GM12891 (cell line): ENCODE measurements at regions not wholly inside any gene's neighbourhood (a gene's known extent, or its start where the extent isn't known, plus 50 kb on each side); places are given as distances from the start of the nearest gene placed in this dataset.
A peak's percentile ranks its signal among the peaks of the same experiment; 100 is the strongest.

Source experiments
- DNase-seq: peaks from one replicate; pipeline ENCODE4 v3.0.0; 2011; ENCODE audit warnings: low spot score; ENCODE audit not compliant: insufficient read length
- FAIRE-seq: peaks from 2 replicates; lab custom pipeline; 2011; peaks lifted over from hg19 to GRCh38; lab: Jason Lieb, UNC
- PAX5 ChIP-seq: IDR thresholded peaks from 2 replicates; pipeline ENCODE4 v1.6.1; 2011; ENCODE audit warnings: low read length, moderate library complexity, mild to moderate bottlenecking; ENCODE audit not compliant: insufficient read depth, severe bottlenecking
- POLR2A ChIP-seq: IDR thresholded peaks from 2 replicates; pipeline ENCODE4 v1.6.1; 2011; ENCODE audit warnings: low read depth, low read length, control low read depth
- POLR2AphosphoS5 ChIP-seq: IDR thresholded peaks from 2 replicates; pipeline ENCODE4 v1.6.1; 2011; ENCODE audit warnings: low read depth, low read length, control low read depth
- POU2F2 ChIP-seq: IDR thresholded peaks from 2 replicates; pipeline ENCODE4 v1.6.1; 2011; ENCODE audit warnings: low read depth, mild to moderate bottlenecking, control low read depth, low read length, moderate library complexity
- SPI1 ChIP-seq: IDR thresholded peaks from 2 replicates; pipeline ENCODE4 v1.6.1; 2011; ENCODE audit warnings: low read depth, low read length, control low read depth
- TAF1 ChIP-seq: IDR thresholded peaks from 2 replicates; pipeline ENCODE4 v1.6.1; 2011; ENCODE audit warnings: low read depth, low read length, control low read depth

- FAIRE-seq (no peak), DNase-seq (no peak)
- no peak for TF ChIP-seq POLR2A
- TF ChIP-seq SPI1: no peak
- no peak for TF ChIP-seq TAF1
- TF ChIP-seq POLR2AphosphoS5: no peak
- TF ChIP-seq POU2F2: no peak
- no peak for TF ChIP-seq PAX5
Measured at GRCh38 chr16:50482271-50482670, 65.9 kb upstream of the NKD1 start.

GRCh38 chr16:50480206-50480605 is 68.0 kb upstream of the NKD1 start:
- no peak for DNase-seq
- no peak for FAIRE-seq
- no peak for TF ChIP-seq SPI1
- TF ChIP-seq POLR2A: no peak
- TF ChIP-seq POU2F2: no peak
- TF ChIP-seq TAF1: no peak
- no peak for TF ChIP-seq PAX5
- no peak for TF ChIP-seq POLR2AphosphoS5

- DNase-seq: no peak
- TF ChIP-seq TAF1: no peak
- TF ChIP-seq POLR2AphosphoS5: no peak
- TF ChIP-seq POU2F2: no peak
- no peak for TF ChIP-seq POLR2A
- no peak for TF ChIP-seq PAX5
- no peak for TF ChIP-seq SPI1
- no peak for FAIRE-seq
Measured at GRCh38 chr16:50479771-50480170, 68.4 kb upstream of the NKD1 start.

- FAIRE-seq (no peak), DNase-seq (no peak)
- no peak for TF ChIP-seq POU2F2
- TF ChIP-seq PAX5: no peak
- TF ChIP-seq POLR2A: no peak
- no peak for TF ChIP-seq POLR2AphosphoS5
- TF ChIP-seq SPI1: no peak
- TF ChIP-seq TAF1: no peak
Measured at GRCh38 chr16:50478773-50479149, 69.4 kb upstream of the NKD1 start.

GRCh38 chr16:50478075-50478772 is 70.0 kb upstream of the NKD1 start:
- DNase-seq (no peak), FAIRE-seq (no peak)
- TF ChIP-seq POLR2AphosphoS5 (no peak), POU2F2 (no peak), POLR2A (no peak), TAF1 (no peak), SPI1 (no peak), PAX5 (no peak)

- DNase-seq (no peak), FAIRE-seq (no peak)
- TF ChIP-seq POLR2A: no peak
- TF ChIP-seq PAX5: no peak
- TF ChIP-seq POU2F2: no peak
- TF ChIP-seq SPI1: no peak
- no peak for TF ChIP-seq POLR2AphosphoS5
- no peak for TF ChIP-seq TAF1
Measured at GRCh38 chr16:50476486-50477255, 71.5 kb upstream of the NKD1 start.

GRCh38 chr16:50475170-50475569 is 73.0 kb upstream of the NKD1 start:
- no peak for TF ChIP-seq SPI1
- TF ChIP-seq TAF1: no peak
- no peak for TF ChIP-seq POLR2AphosphoS5
- no peak for TF ChIP-seq POLR2A
- TF ChIP-seq POU2F2: no peak
- no peak for TF ChIP-seq PAX5
- no peak for DNase-seq
- FAIRE-seq: no peak

GRCh38 chr16:50474138-50474537 is 74.1 kb upstream of the NKD1 start:
- no peak for TF ChIP-seq POLR2A
- FAIRE-seq (peak; percentile 23), DNase-seq (no peak)

- peak; percentile 93 for FAIRE-seq
- TF ChIP-seq SPI1: peak; percentile 47; the same call in 1 of the 2 replicates
- no peak for TF ChIP-seq TAF1
- no peak for DNase-seq
Measured at GRCh38 chr16:50473356-50473945, 74.7 kb upstream of the NKD1 start.

- FAIRE-seq (no peak), DNase-seq (no peak)
- no peak for TF ChIP-seq TAF1
Measured at GRCh38 chr16:50472472-50472871, 75.7 kb upstream of the NKD1 start.
